SU-DHL-6 (cell line): ENCODE measurements at regions not wholly inside any gene's neighbourhood (a gene's known extent, or its start where the extent isn't known, plus 50 kb on each side); places are given as distances from the start of the nearest gene placed in this dataset.

ENCODE experiments used
- H2AFZ ChIP-seq: fragments of 200-600 bp; sonication (generic); 2 replicates; pipeline ENCODE4 v1.6.1; 2014; ENCODE audit warnings: low read depth, mild to moderate bottlenecking, moderate library complexity, mixed read lengths, antibody characterized with exemption, low read length; ENCODE audit not compliant: severe bottlenecking
- H3F3A ChIP-seq: fragments of 200-600 bp; shearing (Covaris generic); 2 replicates; pipeline ENCODE4 v1.6.0; 2016; ENCODE audit warnings: antibody characterized with exemption, mild to moderate bottlenecking; ENCODE audit not compliant: insufficient read depth
- H3K27ac ChIP-seq: fragments of 200-600 bp; sonication (generic); 2 replicates; pipeline ENCODE4 v1.5.1; 2016; ENCODE audit warnings: low read depth, mild to moderate bottlenecking, low read length, moderate library complexity, mixed read lengths
- H3K27me3 ChIP-seq: fragments of 200-600 bp; sonication (generic), shearing (Covaris generic); 2 replicates; pipeline ENCODE4 v1.6.0; 2014; ENCODE audit warnings: mild to moderate bottlenecking, low read length
- H3K36me3 ChIP-seq: fragments of 200-600 bp; sonication (generic); 2 replicates; pipeline ENCODE4 v1.6.1; 2014; ENCODE audit warnings: mild to moderate bottlenecking, low read length, mixed read lengths
- H3K4me2 ChIP-seq: fragments of 300-600, 200-600 bp; shearing (Covaris generic), sonication (generic); 2 replicates; pipeline ENCODE4 v1.6.0; 2014; ENCODE audit warnings: low read length, low read depth, mild to moderate bottlenecking; ENCODE audit not compliant: poor library complexity, severe bottlenecking
- H3K4me3 ChIP-seq: fragments of 200-600 bp; sonication (generic); 2 replicates; pipeline ENCODE4 v1.5.1; 2014; ENCODE audit warnings: antibody characterized with exemption, low read length, mild to moderate bottlenecking, mixed read lengths; ENCODE audit not compliant: insufficient read depth, poor library complexity, severe bottlenecking
- H3K79me2 ChIP-seq: fragments of 200-600 bp; sonication (generic); 2 replicates; pipeline ENCODE4 v1.6.1; 2014; ENCODE audit warnings: mild to moderate bottlenecking, low read length, moderate library complexity; ENCODE audit not compliant: insufficient read depth
- H3K9ac ChIP-seq: fragments of 200-600 bp; sonication (generic); 2 replicates; pipeline ENCODE4 v1.7.0; 2014; ENCODE audit warnings: mild to moderate bottlenecking, low read length
- H3K9me2 ChIP-seq: fragments of 200-600 bp; sonication (generic); replicated peaks from 2 replicates; pipeline ENCODE4 v1.6.1; 2014; ENCODE audit warnings: low read length; ENCODE audit not compliant: insufficient read depth
- H3K9me3 ChIP-seq: fragments of 200-600 bp; sonication (generic); 2 replicates; pipeline ENCODE4 v1.6.1; 2014; ENCODE audit warnings: low read length, mixed read lengths; ENCODE audit not compliant: insufficient read depth
- H4K20me1 ChIP-seq: fragments of 200-600 bp; sonication (generic); 2 replicates; pipeline ENCODE4 v1.6.1; 2014; ENCODE audit warnings: low read depth, mild to moderate bottlenecking, antibody characterized with exemption, low read length, moderate library complexity, mixed read lengths
- CTCF ChIP-seq: fragments of 200-600 bp; sonication (generic); IDR thresholded peaks from one replicate; pipeline ENCODE4 v1.5.1; 2017; ENCODE audit warnings: antibody characterized with exemption, mild to moderate bottlenecking, low read length, moderate library complexity; ENCODE audit not compliant: insufficient read depth, poor library complexity, severe bottlenecking
- EZH2phosphoT487 ChIP-seq: fragments of 200-600 bp; sonication (generic), shearing (Covaris generic); conservative IDR thresholded peaks from 2 replicates; pipeline ENCODE4 v1.6.1; 2018; ENCODE audit warnings: mild to moderate bottlenecking, antibody characterized with exemption, low read length, moderate library complexity, mixed read lengths

- no peaks in the 10 kb centered on the region for H3K9me3 ChIP-seq
- H2AFZ ChIP-seq: no peak overlapping the region
- no peak overlapping the region for H3K4me3 ChIP-seq
- no peaks in the 10 kb centered on the region for H3F3A ChIP-seq
- H3K79me2 ChIP-seq: no peaks in the 10 kb centered on the region
- no peaks in the 10 kb centered on the region for H3K27me3 ChIP-seq
- no peak overlapping the region for H3K9ac ChIP-seq
- H3K36me3 ChIP-seq: no peaks in the 10 kb centered on the region
- no peak overlapping the region for H3K4me2 ChIP-seq
- no peaks in the 10 kb centered on the region for H3K9me2 ChIP-seq
- H3K27ac ChIP-seq: no peak overlapping the region
- no peak for TF ChIP-seq EZH2phosphoT487
- TF ChIP-seq CTCF: no peak
- H4K20me1 ChIP-seq: no peaks in the 10 kb centered on the region
These were observed 178.5 kb downstream of the HAUS1 start for GRCh38 chr18:46282646-46283045.

GRCh38 chr18:46283268-46283667, 179.1 kb downstream of the HAUS1 start:
- H3K4me2 ChIP-seq: no peak overlapping the region
- H3K9me2 ChIP-seq: no peaks in the 10 kb centered on the region
- no peak overlapping the region for H3K27ac ChIP-seq
- H4K20me1 ChIP-seq: no peaks in the 10 kb centered on the region
- no peaks in the 10 kb centered on the region for H3K36me3 ChIP-seq
- no peaks in the 10 kb centered on the region for H3K79me2 ChIP-seq
- TF ChIP-seq EZH2phosphoT487 (no peak), CTCF (no peak)
- no peak overlapping the region for H2AFZ ChIP-seq
- H3K9ac ChIP-seq: no peak overlapping the region
- no peaks in the 10 kb centered on the region for H3K9me3 ChIP-seq
- no peak overlapping the region for H3K4me3 ChIP-seq
- H3F3A ChIP-seq: no peaks in the 10 kb centered on the region
- no peaks in the 10 kb centered on the region for H3K27me3 ChIP-seq

- no peaks in the 10 kb centered on the region for H3K79me2 ChIP-seq
- no peaks in the 10 kb centered on the region for H3K9me3 ChIP-seq
- H2AFZ ChIP-seq: no peak overlapping the region
- H3K9me2 ChIP-seq: no peaks in the 10 kb centered on the region
- no peak overlapping the region for H3K27ac ChIP-seq
- no peak overlapping the region for H3K9ac ChIP-seq
- H3K4me2 ChIP-seq: no peak overlapping the region
- no peaks in the 10 kb centered on the region for H3K27me3 ChIP-seq
- no peak overlapping the region for H3K4me3 ChIP-seq
- no peaks in the 10 kb centered on the region for H3F3A ChIP-seq
- H4K20me1 ChIP-seq: no peaks in the 10 kb centered on the region
- TF ChIP-seq EZH2phosphoT487: no peak
- TF ChIP-seq CTCF: no peak
- no peaks in the 10 kb centered on the region for H3K36me3 ChIP-seq
These were observed 179.7 kb downstream of the HAUS1 start for GRCh38 chr18:46283895-46284295.
